Activated CD4-positive, alpha-beta T cell treated with anti-CD3 and anti-CD28 coated beads for 36 hours (primary cell): ENCODE measurements at regions not wholly inside any gene's neighbourhood (a gene's known extent, or its start where the extent isn't known, plus 50 kb on each side); places are given as distances from the start of the nearest gene placed in this dataset.
A peak's percentile ranks its signal among the peaks of the same experiment; 100 is the strongest.

ENCODE experiments used
- ATAC-seq: fragments of 200-7000 bp; cut with Tn5 transposase; one replicate; pipeline ENCODE4 v1.10.0; 2021; ENCODE audit warnings: mild to moderate bottlenecking, moderate library complexity
- CTCF ChIA-PET: fragments of 350-600 bp; sonication (Branson Sonifier 250); formaldehyde crosslinking; loops from one replicate; lab custom pipeline; 2021; ENCODE audit warnings: antibody characterized with exemption; lab: Charles Lee
- POLR2A ChIA-PET: fragments of 350-600 bp; sonication (Branson Sonifier 250); formaldehyde crosslinking; loops from one replicate; lab custom pipeline; 2021; ENCODE audit warnings: antibody characterized with exemption, inconsistent platforms; lab: Charles Lee
- DNase-seq: peaks from one replicate; pipeline ENCODE4 v3.0.0-alpha.2; 2020
- H3K27ac Mint-ChIP-seq: one replicate; pipeline ENCODE4 v1.8.0; 2021; ENCODE audit warnings: mixed read lengths
- H3K27me3 Mint-ChIP-seq: one replicate; pipeline ENCODE4 v1.8.0; 2021; ENCODE audit warnings: mixed read lengths
- H3K36me3 Mint-ChIP-seq: one replicate; pipeline ENCODE4 v1.8.0; 2021; ENCODE audit warnings: low read depth, mixed read lengths
- H3K4me1 Mint-ChIP-seq: one replicate; pipeline ENCODE4 v1.8.0; 2021; ENCODE audit warnings: mixed read lengths
- H3K4me3 Mint-ChIP-seq: one replicate; pipeline ENCODE4 v1.8.0; 2021; ENCODE audit warnings: mild to moderate bottlenecking, moderate library complexity, mixed read lengths
- H3K9me3 Mint-ChIP-seq: one replicate; pipeline ENCODE4 v1.8.0; 2021; ENCODE audit warnings: low read depth, mixed read lengths
- intact Hi-C, 2 experiments: fragments of 100-400 bp; cut with DNase I in 1 of 2; cut with micrococcal nuclease in 1 of 2; formaldehyde crosslinking; loops; one replicate each; pipeline versions ENCODE4 v1.14.2 to v1.15.1; 2022 to 2024; cut with DNase I, micrococcal nuclease

DNA sequence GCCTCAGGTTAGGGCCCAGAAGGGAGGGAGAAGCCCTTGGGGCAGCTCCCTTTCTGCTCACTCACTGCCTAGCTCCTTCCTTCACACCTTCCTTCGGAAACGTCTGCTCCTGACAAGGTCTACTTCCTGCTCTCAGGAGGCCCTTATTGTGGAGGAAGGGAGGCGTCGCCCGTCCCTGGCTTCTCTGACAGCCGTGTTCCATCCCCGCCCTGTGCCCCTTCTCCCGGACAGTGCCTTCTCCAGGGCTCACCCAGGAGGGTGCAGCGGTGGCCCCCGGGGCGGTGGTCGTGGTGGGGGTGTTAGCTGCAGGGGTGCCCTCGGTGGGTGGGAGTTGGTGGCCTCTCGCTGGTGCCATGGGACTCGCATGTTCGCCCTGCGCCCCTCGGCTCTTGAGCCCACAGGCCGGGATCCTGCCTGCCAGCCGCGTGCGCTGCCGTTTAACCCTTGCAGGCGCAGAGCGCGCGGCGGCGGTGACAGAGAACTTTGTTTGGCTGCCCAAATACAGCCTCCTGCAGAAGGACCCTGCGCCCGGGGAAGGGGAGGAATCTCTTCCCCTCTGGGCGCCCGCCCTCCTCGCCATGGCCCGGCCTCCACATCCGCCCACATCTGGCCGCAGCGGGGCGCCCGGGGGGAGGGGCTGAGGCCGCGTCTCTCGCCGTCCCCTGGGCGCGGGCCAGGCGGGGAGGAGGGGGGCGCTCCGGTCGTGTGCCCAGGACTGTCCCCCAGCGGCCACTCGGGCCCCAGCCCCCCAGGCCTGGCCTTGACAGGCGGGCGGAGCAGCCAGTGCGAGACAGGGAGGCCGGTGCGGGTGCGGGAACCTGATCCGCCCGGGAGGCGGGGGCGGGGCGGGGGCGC is 231.9 kb downstream of the SEC14L1 start:
- ChIA-PET POLR2A (interaction anchor here (0.6 to 1.1 kb wide), 2 partner anchors 17 to 26 kb away, joined by 3 read pairs; no protein-coding TSS in a partner anchor), CTCF (interaction anchor here (1.0 kb wide), 1 partner anchor 40 kb away, joined by 3 read pairs; no protein-coding TSS in a partner anchor)
- Mint-ChIP-seq H3K27me3 (no peaks in the 10 kb centered on the region), H3K27ac (peak overlapping the region; percentile 74), H3K9me3 (no peaks in the 10 kb centered on the region), H3K4me1 (peaks cover 61% of the 10 kb centered on the region), H3K4me3 (peak overlapping the region; percentile 67), H3K36me3 (peaks cover 6% of the 10 kb centered on the region)
- DNase-seq = peak; percentile 78
- peak; percentile 17 for ATAC-seq
- intact Hi-C loops = loop anchor here in 1 of 2 experiments (2.0 to 5.0 kb wide), 2 partner anchors 30 to 90 kb away; no protein-coding TSS in a partner anchor

DNA sequence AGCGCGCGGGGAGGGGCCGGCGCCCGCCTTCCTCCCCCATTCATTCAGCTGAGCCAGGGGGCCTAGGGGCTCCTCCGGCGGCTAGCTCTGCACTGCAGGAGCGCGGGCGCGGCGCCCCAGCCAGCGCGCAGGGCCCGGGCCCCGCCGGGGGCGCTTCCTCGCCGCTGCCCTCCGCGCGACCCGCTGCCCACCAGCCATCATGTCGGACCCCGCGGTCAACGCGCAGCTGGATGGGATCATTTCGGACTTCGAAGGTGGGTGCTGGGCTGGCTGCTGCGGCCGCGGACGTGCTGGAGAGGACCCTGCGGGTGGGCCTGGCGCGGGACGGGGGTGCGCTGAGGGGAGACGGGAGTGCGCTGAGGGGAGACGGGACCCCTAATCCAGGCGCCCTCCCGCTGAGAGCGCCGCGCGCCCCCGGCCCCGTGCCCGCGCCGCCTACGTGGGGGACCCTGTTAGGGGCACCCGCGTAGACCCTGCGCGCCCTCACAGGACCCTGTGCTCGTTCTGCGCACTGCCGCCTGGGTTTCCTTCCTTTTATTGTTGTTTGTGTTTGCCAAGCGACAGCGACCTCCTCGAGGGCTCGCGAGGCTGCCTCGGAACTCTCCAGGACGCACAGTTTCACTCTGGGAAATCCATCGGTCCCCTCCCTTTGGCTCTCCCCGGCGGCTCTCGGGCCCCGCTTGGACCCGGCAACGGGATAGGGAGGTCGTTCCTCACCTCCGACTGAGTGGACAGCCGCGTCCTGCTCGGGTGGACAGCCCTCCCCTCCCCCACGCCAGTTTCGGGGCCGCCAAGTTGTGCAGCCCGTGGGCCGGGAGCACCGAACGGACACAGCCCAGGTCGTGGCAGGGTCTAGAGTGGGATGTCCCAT is 232.8 kb downstream of the SEC14L1 start:
- intact Hi-C loops = loop anchor here (1.0 to 5.0 kb wide), 8 partner anchors 15 to 91 kb away; no protein-coding TSS in a partner anchor
- no peaks in the 10 kb centered on the region for H3K9me3 Mint-ChIP-seq
- DNase-seq (peak; percentile 66), ATAC-seq (no peak)
- peak overlapping the region; percentile 81 for H3K4me3 Mint-ChIP-seq
- H3K27ac Mint-ChIP-seq = peak overlapping the region; percentile 88
- H3K4me1 Mint-ChIP-seq = peaks cover 66% of the 10 kb centered on the region
- peaks cover 8% of the 10 kb centered on the region for H3K36me3 Mint-ChIP-seq
- POLR2A ChIA-PET = no interaction called here
- CTCF ChIA-PET = interaction anchor here (0.8 to 3.1 kb wide), 5 partner anchors 13 to 121 kb away, joined by 3 to 10 read pairs (median 4); no protein-coding TSS in a partner anchor
- no peaks in the 10 kb centered on the region for H3K27me3 Mint-ChIP-seq

DNA sequence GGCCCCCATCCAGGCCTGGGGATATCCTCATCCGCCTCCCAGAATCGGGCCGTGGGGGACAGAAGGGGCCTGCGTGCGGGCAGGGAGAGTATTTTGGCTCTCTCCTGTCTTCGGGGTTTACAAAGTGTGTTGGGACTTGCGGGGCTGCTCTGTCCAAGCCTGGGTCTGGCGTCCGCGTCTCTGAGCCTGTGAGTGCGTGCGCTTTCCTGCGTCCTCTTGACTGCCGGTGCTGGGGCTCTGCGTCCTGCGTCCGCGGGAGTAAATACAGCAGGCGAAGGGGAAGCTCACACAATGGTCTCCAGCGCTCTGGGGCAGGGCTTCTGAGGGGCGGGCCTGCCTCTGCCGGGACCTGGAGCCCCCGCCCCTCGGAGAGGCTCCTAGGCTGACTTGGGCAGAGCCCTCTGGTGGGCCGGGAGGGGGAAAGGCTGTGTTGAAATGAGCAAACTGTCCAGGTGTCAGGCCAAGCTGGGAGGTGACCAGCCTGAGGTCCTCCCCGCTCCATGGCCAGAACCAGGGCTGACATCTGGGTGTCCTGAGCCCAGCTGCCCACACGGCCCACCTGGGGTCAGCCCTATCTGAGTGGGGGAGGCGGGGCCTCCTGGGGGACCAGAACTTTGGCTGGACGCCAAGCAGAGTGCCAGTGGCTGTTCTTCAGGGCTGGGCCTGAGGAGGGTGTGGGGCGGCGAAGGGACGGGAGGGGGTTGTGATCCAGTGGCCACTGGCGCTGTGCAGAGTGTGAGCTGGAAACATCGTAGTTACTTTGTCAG is 233.6 kb downstream of the SEC14L1 start:
- POLR2A ChIA-PET = interaction anchor here (0.7 to 1.5 kb wide), 2 partner anchors 15 to 86 kb away, joined by 3 to 5 read pairs; no protein-coding TSS in a partner anchor
- ATAC-seq = peak; percentile 76
- H3K27ac Mint-ChIP-seq = peak overlapping the region; percentile 88

GRCh38 chr17:77375108-77375916 is 234.5 kb downstream of the SEC14L1 start:
- Mint-ChIP-seq H3K4me1 (peaks cover 74% of the 10 kb centered on the region), H3K4me3 (peak overlapping the region; percentile 81), H3K9me3 (no peaks in the 10 kb centered on the region), H3K27ac (peak overlapping the region; percentile 88), H3K27me3 (no peaks in the 10 kb centered on the region), H3K36me3 (peaks cover 9% of the 10 kb centered on the region)
- ChIA-PET POLR2A (interaction anchor here (0.5 to 1.5 kb wide), 4 partner anchors 14 to 89 kb away, joined by 3 to 5 read pairs (median 4); no protein-coding TSS in a partner anchor), CTCF (interaction anchor here (0.6 to 3.1 kb wide), 12 partner anchors 9 to 133 kb away, joined by 3 to 23 read pairs (median 3); no protein-coding TSS in a partner anchor)
- intact Hi-C loops = loop anchor here (2.0 kb wide), 5 partner anchors 13 to 83 kb away; no protein-coding TSS in a partner anchor
- peak; percentile 2 for ATAC-seq
- DNase-seq = no peak

More for the DNA sequence above, 233.6 kb downstream of the SEC14L1 start:
- Mint-ChIP-seq H3K36me3 (peaks cover 8% of the 10 kb centered on the region), H3K27me3 (no peaks in the 10 kb centered on the region), H3K4me1 (peaks cover 66% of the 10 kb centered on the region), H3K4me3 (peak overlapping the region; percentile 81), H3K9me3 (no peaks in the 10 kb centered on the region)
- intact Hi-C loops = loop anchor here (1.0 to 5.0 kb wide), 7 partner anchors 14 to 92 kb away; no protein-coding TSS in a partner anchor
- DNase-seq = peak; percentile 88
- CTCF ChIA-PET = interaction anchor here (0.8 to 3.1 kb wide), 8 partner anchors 13 to 120 kb away, joined by 3 to 23 read pairs (median 4); no protein-coding TSS in a partner anchor

GRCh38 chr17:77375917-77376651 is 235.3 kb downstream of the SEC14L1 start:
- H3K4me3 Mint-ChIP-seq = peak overlapping the region; percentile 81
- peak; percentile 72 for ATAC-seq
- H3K9me3 Mint-ChIP-seq = no peaks in the 10 kb centered on the region
- no peaks in the 10 kb centered on the region for H3K27me3 Mint-ChIP-seq
- intact Hi-C loops = loop anchor here (1.0 to 2.0 kb wide), 6 partner anchors 13 to 83 kb away; no protein-coding TSS in a partner anchor
- peaks cover 10% of the 10 kb centered on the region for H3K36me3 Mint-ChIP-seq
- H3K4me1 Mint-ChIP-seq = peaks cover 72% of the 10 kb centered on the region
- peak overlapping the region; percentile 88 for H3K27ac Mint-ChIP-seq
- ChIA-PET POLR2A (interaction anchor here (0.5 to 1.1 kb wide), 6 partner anchors 13 to 796 kb away, joined by 3 to 6 read pairs (median 4); partner anchors contain the start of gene SRSF2), CTCF (interaction anchor here (0.7 to 3.1 kb wide), 9 partner anchors 9 to 132 kb away, joined by 3 to 23 read pairs (median 3); no protein-coding TSS in a partner anchor)
- peak; percentile 90 for DNase-seq

GRCh38 chr17:77376795-77377709 is 236.3 kb downstream of the SEC14L1 start:
- peak overlapping the region; percentile 88 for H3K27ac Mint-ChIP-seq
- intact Hi-C loops = loop anchor here in 1 of 2 experiments (1.0 kb wide), 1 partner anchor 12 kb away; no protein-coding TSS in a partner anchor
- DNase-seq = no peak
- no peaks in the 10 kb centered on the region for H3K9me3 Mint-ChIP-seq
- no peaks in the 10 kb centered on the region for H3K27me3 Mint-ChIP-seq
- H3K4me3 Mint-ChIP-seq = peak overlapping the region; percentile 81
- H3K4me1 Mint-ChIP-seq = peaks cover 72% of the 10 kb centered on the region
- H3K36me3 Mint-ChIP-seq = peaks cover 10% of the 10 kb centered on the region
- POLR2A ChIA-PET = interaction anchor here (1.0 to 1.1 kb wide), 2 partner anchors 12 to 13 kb away, joined by 4 to 6 read pairs; no protein-coding TSS in a partner anchor
- CTCF ChIA-PET = interaction anchor here (1.0 to 3.1 kb wide), 8 partner anchors 8 to 118 kb away, joined by 3 to 23 read pairs (median 4); no protein-coding TSS in a partner anchor
- no peak for ATAC-seq

- intact Hi-C loops = no loop called here
- ATAC-seq = no peak
- Mint-ChIP-seq H3K9me3 (no peaks in the 10 kb centered on the region), H3K4me3 (peak overlapping the region; percentile 3), H3K27me3 (no peaks in the 10 kb centered on the region), H3K27ac (peak overlapping the region; percentile 6), H3K36me3 (peaks cover 10% of the 10 kb centered on the region), H3K4me1 (peaks cover 75% of the 10 kb centered on the region)
- DNase-seq = no peak
- CTCF ChIA-PET = interaction anchor here (1.0 to 1.5 kb wide), 2 partner anchors 12 to 22 kb away, joined by 3 read pairs; no protein-coding TSS in a partner anchor
- POLR2A ChIA-PET = no interaction called here
Observed at GRCh38 chr17:77377710-77378235, 237.0 kb downstream of the SEC14L1 start.
